Lung (tissue), 11 donors: ENCODE measurements at regions not wholly inside any gene's neighbourhood (a gene's known extent, or its start where the extent isn't known, plus 50 kb on each side); places are given as distances from the start of the nearest gene placed in this dataset.

Source experiments
- ATAC-seq: fragments of 200-7000 bp; cut with Tn5 transposase; one replicate; pipeline ENCODE4 v1.9.1; 2020; ENCODE audit warnings: moderate number of reproducible peaks; ENCODE audit not compliant: insufficient read depth, low FRiP score
- DNase-seq, 3 donors: peaks; one replicate each; pipeline ENCODE4 v3.0.0-alpha.2; 2013 to 2017
- H3K27ac ChIP-seq, 2 donors: one replicate each; pipeline ENCODE4 v1.5.1; 2013; ENCODE audit warnings: mild to moderate bottlenecking in 2 of 2, moderate library complexity in 2 of 2, control low read depth in 1 of 2, inconsistent platforms in 1 of 2, low read depth in 1 of 2, low read length in 1 of 2
- H3K27me3 ChIP-seq, 3 donors: one replicate each; pipeline ENCODE4 v1.5.1; 2013; ENCODE audit warnings: low read length in 2 of 3; ENCODE audit not compliant: control insufficient read depth in 3 of 3, insufficient read depth in 3 of 3
- H3K36me3 ChIP-seq, 4 donors: one replicate each; pipeline ENCODE4 v1.5.1; 2013; ENCODE audit warnings: low read length in 4 of 4, mild to moderate bottlenecking in 1 of 4, moderate library complexity in 1 of 4; ENCODE audit not compliant: control insufficient read depth in 4 of 4, insufficient read depth in 4 of 4
- H3K4me1 ChIP-seq, 5 donors: one replicate each; pipeline ENCODE4 v1.5.1; 2013; ENCODE audit warnings: low read length in 5 of 5, mild to moderate bottlenecking in 2 of 5, moderate library complexity in 1 of 5; ENCODE audit not compliant: control insufficient read depth in 5 of 5, insufficient read depth in 5 of 5
- H3K4me3 ChIP-seq: one replicate; pipeline ENCODE4 v1.5.1; 2013; ENCODE audit warnings: mild to moderate bottlenecking, control low read depth, moderate library complexity
- H3K9ac ChIP-seq, 2 donors: one replicate each; pipeline ENCODE4 v1.5.1; 2013; ENCODE audit warnings: low read length in 2 of 2, control low read depth in 1 of 2; ENCODE audit not compliant: insufficient read depth in 1 of 2
- H3K9me3 ChIP-seq, 4 donors: one replicate each; pipeline ENCODE4 v1.5.1; 2013; ENCODE audit warnings: low read length in 3 of 4, mild to moderate bottlenecking in 1 of 4, moderate library complexity in 1 of 4; ENCODE audit not compliant: control insufficient read depth in 4 of 4, insufficient read depth in 3 of 4
- CTCF ChIP-seq: IDR thresholded peaks from 2 replicates; pipeline ENCODE4 v1.5.1; 2012; ENCODE audit warnings: mild to moderate bottlenecking; ENCODE audit errors: control extremely low read depth, extremely low read depth
- WGBS, 2 donors: extraction: QIAGEN DNeasy Blood & Tissue Kit; methylation state at CpG; one replicate each; pipeline ENCODE4 v1.1.7; 2013; 5-methylcytosine and 5-hydroxymethylcytosine counted together
- donor health status: control.
- donor health status: control.
- donor health status: Bipolar disorder and iron deficiency.
- donor health status: healthy.
- donor health status: DM: yes; HTN: yes; CAD: no.

DNA sequence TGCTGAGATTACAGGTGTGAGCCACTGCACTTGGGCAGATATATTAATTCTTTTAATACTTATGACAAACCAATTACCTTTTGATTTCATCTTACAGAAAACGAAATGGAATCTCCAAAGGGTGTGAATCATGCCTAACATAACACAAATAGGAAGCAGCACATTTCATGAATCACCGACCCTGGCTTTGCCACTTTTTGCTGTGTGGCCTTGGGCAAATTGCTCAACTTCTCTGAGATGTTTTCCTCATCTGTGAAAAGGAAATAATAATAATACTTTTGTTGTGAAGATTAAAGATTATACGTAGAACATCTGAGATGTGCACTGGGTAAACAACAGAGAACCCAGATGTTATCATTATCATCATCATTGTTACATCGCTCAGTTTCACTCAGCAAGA lies 50.7 kb upstream of the FREM1 start:
- no peak overlapping the region for H3K4me3 ChIP-seq
- no peaks in the 10 kb centered on the region for H3K9me3 ChIP-seq
- H3K9ac ChIP-seq = no peak overlapping the region
- no peak overlapping the region for H3K27ac ChIP-seq
- H3K4me1 ChIP-seq = peaks cover 0 to 2% (median 0%) of the 10 kb centered on the region in 5 donors
- no peak for TF ChIP-seq CTCF
- 79 to 81% methylated on average over 4 of the region's 4 CpGs for WGBS, 2 donors
- ATAC-seq (no peak), DNase-seq (no peak)
- H3K36me3 ChIP-seq = no peaks in the 10 kb centered on the region
- H3K27me3 ChIP-seq = no peaks in the 10 kb centered on the region
